ENCODE measurements at regions not wholly inside any gene's neighbourhood (a gene's known extent, or its start where the extent isn't known, plus 50 kb on each side); places are given as distances from the start of the nearest gene placed in this dataset.

DNA sequence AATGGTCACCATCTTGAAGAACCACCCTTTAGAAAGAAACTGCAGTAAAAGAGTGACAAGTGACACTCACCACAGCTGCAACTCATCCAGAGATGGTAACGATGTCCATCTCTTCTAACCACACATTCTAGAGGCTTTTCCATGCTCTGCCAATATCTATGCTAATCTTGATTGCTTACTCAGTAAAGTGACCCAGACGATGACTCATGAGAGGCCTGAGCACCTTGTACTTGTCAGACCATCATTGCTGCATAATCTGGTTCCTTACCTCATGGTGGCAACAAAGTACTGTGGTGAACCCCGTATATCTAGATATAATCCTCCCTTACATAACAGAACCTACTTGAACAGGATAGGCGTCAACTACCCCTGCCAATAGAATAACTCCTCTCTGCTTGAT is 75.6 kb downstream of the CCNG2 start:
- TF ChIP-seq, protein P1, sequence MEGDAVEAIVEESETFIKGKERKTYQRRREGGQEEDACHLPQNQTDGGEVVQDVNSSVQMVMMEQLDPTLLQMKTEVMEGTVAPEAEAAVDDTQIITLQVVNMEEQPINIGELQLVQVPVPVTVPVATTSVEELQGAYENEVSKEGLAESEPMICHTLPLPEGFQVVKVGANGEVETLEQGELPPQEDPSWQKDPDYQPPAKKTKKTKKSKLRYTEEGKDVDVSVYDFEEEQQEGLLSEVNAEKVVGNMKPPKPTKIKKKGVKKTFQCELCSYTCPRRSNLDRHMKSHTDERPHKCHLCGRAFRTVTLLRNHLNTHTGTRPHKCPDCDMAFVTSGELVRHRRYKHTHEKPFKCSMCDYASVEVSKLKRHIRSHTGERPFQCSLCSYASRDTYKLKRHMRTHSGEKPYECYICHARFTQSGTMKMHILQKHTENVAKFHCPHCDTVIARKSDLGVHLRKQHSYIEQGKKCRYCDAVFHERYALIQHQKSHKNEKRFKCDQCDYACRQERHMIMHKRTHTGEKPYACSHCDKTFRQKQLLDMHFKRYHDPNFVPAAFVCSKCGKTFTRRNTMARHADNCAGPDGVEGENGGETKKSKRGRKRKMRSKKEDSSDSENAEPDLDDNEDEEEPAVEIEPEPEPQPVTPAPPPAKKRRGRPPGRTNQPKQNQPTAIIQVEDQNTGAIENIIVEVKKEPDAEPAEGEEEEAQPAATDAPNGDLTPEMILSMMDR (IDR thresholded peaks at IDR 0.05): no peak
- TF ChIP-seq POLR2A (IDR thresholded peaks at IDR 0.05): no peak

Measured in thyroid gland (tissue), 4 donors.